Astrocyte (in vitro differentiated cells and primary cell): ENCODE measurements at regions not wholly inside any gene's neighbourhood (a gene's known extent, or its start where the extent isn't known, plus 50 kb on each side); places are given as distances from the start of the nearest gene placed in this dataset.

ENCODE experiments used
- CTCF ChIP-seq: IDR thresholded peaks from 2 replicates; pipeline ENCODE4 v1.5.1; 2011; ENCODE audit warnings: low read depth, mild to moderate bottlenecking, inconsistent platforms, low read length, moderate library complexity; ENCODE audit not compliant: insufficient read depth
- EZH2 ChIP-seq: IDR thresholded peaks from 2 replicates; pipeline ENCODE4 v1.6.1; 2012; ENCODE audit warnings: mild to moderate bottlenecking, low read length, inconsistent platforms; ENCODE audit not compliant: insufficient read depth

- TF ChIP-seq CTCF (no peak), EZH2 (no peak)
These were observed 624.6 kb downstream of the SI start for GRCh38 chr3:164453714-164454113.
